Pancreas (tissue), 10 donors: ENCODE measurements at regions not wholly inside any gene's neighbourhood (a gene's known extent, or its start where the extent isn't known, plus 50 kb on each side); places are given as distances from the start of the nearest gene placed in this dataset.

Experiments used
- ATAC-seq, 4 donors: fragments of 200-7000 bp; cut with Tn5 transposase; one replicate each; pipeline versions ENCODE4 v1.8.0 to v1.9.1; 2020; ENCODE audit warnings: mild to moderate bottlenecking in 4 of 4, moderate library complexity in 4 of 4
- DNase-seq, 6 donors: peaks; one replicate each; pipeline ENCODE4 v3.0.0-alpha.2; 2020
- FAIRE-seq: peaks from 2 replicates; lab custom pipeline; 2012; peaks lifted over from hg19 to GRCh38; lab: Jason Lieb, UNC
- H3K27ac ChIP-seq, 4 donors: fragments of 200-600 bp; sonication (generic); 1 replicate in 3 of 4; 2 replicates in 1 of 4; pipeline versions ENCODE4 v1.5.0 to v1.8.0; 2020
- H3K27me3 ChIP-seq, 4 donors: fragments of 200-600 bp; one replicate each; pipeline ENCODE4 v1.8.0; 2021
- H3K36me3 ChIP-seq, 3 donors: fragments of 200-600 bp; sonication (generic) in 1 of 3; one replicate each; pipeline versions ENCODE4 v1.5.0 to v1.8.0; 2020 to 2021
- H3K4me1 ChIP-seq, 3 donors: fragments of 200-600 bp; one replicate each; pipeline ENCODE4 v1.8.0; 2021
- H3K4me3 ChIP-seq, 4 donors: fragments of 200-600 bp; sonication (generic) in 2 of 4; one replicate each; pipeline versions ENCODE4 v1.5.0 to v1.8.0; 2020 to 2021
- H3K9me3 ChIP-seq, 4 donors: fragments of 200-600 bp; one replicate each; pipeline ENCODE4 v1.8.0; 2021
- WGBS, 2 donors: extraction: QIAGEN DNeasy Blood & Tissue Kit; methylation state at CpG; one replicate each; pipeline ENCODE4 v1.1.7; 2013; 5-methylcytosine and 5-hydroxymethylcytosine counted together
- intact Hi-C, 3 donors: fragments of 100-400 bp; cut with DNase I; formaldehyde crosslinking; loops; one replicate each; pipeline versions ENCODE4 v1.11.1 to v1.14.2; 2022
- TF ChIP-seq, protein P1 (sequence below), 4 donors: fragments of 200-600 bp; sonication (generic) in 3 of 4; IDR thresholded peaks; one replicate each; pipeline versions ENCODE4 v1.5.0 to v1.8.0; 2021; ENCODE audit warnings: antibody characterized with exemption in 4 of 4
- donor health status: healthy with polysubstance abuse.
- donor health status: DM: no; HTN: no; CAD: no; lungs with moderate emphysema.
- donor health status: DM: no; HTN: no; CAD: no.
- donor health status: control.
- donor health status: control.
- donor health status: Bipolar disorder and iron deficiency.
- donor health status: DM: yes; HTN: yes; CAD: no.
- donor health status: DM: no; HTN: no; CAD: no.
- donor health status: DM: no; HTN: no; CAD: no.
- donor health status: DM: yes; HTN: yes; CAD: no.

DNA sequence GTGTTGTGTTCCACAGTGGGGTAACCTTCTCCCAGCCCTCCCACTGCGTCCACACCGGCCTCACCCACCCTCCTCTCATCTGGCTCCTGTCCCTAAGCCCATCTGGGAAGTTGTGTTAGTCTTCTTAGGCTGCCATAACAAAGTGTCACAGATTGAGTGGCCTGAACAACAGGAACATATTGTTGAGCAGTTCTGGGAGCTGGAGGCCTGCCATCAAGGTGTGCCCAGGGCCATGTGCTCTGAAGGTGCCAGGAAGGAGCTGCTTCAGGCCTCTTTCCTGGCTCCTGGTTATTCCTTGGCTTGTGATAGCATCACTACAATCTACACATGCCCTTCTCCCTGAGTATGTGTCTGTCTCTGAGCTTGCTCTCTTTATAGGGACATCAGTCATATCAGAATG, 327.6 kb upstream of the COBL start:
- H3K27me3 ChIP-seq = no peaks in the 10 kb centered on the region
- no peaks in the 10 kb centered on the region for H3K9me3 ChIP-seq
- FAIRE-seq (no peak), DNase-seq (no peak), ATAC-seq (no peak)
- TF ChIP-seq, protein P1, sequence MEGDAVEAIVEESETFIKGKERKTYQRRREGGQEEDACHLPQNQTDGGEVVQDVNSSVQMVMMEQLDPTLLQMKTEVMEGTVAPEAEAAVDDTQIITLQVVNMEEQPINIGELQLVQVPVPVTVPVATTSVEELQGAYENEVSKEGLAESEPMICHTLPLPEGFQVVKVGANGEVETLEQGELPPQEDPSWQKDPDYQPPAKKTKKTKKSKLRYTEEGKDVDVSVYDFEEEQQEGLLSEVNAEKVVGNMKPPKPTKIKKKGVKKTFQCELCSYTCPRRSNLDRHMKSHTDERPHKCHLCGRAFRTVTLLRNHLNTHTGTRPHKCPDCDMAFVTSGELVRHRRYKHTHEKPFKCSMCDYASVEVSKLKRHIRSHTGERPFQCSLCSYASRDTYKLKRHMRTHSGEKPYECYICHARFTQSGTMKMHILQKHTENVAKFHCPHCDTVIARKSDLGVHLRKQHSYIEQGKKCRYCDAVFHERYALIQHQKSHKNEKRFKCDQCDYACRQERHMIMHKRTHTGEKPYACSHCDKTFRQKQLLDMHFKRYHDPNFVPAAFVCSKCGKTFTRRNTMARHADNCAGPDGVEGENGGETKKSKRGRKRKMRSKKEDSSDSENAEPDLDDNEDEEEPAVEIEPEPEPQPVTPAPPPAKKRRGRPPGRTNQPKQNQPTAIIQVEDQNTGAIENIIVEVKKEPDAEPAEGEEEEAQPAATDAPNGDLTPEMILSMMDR (IDR thresholded peaks at IDR 0.05) = no peak
- H3K36me3 ChIP-seq = no peaks in the 10 kb centered on the region
- H3K4me3 ChIP-seq = no peak overlapping the region
- no peak overlapping the region for H3K27ac ChIP-seq
- intact Hi-C loops = no loop called here
- WGBS, 2 donors = 74 to 80% methylated on average over 2 of the region's 2 CpGs
- H3K4me1 ChIP-seq = no peaks in the 10 kb centered on the region

DNA sequence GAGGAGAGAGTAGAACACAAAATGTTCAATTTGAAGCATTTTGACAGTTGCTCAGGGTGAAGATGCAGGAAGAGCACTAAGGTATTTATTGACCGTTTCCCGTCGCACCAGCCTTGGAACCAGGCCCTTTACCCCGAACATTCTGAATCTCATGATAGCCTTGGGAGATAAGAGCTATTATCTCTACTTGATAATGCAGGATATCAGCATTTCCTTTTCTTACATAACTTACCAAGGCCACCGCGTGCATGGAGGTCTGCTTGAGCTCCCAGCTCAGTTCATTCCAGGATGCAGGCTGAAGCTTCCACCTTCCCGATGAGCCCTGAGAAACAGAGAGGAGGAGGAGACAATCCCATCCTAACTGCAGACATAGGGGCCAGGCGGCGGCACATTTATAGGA, 324.2 kb upstream of the COBL start:
- intact Hi-C loops = no loop called here
- FAIRE-seq (no peak), DNase-seq (no peak), ATAC-seq (no peak)
- TF ChIP-seq, protein P1 (IDR thresholded peaks at IDR 0.05) = no peak
- 23 to 32% methylated on average over 9 of the region's 9 CpGs for WGBS, 2 donors
- Histone ChIP-seq H3K9me3 (no peaks in the 10 kb centered on the region), H3K36me3 (no peaks in the 10 kb centered on the region), H3K4me1 (no peaks in the 10 kb centered on the region), H3K27me3 (no peaks in the 10 kb centered on the region), H3K4me3 (no peak overlapping the region), H3K27ac (no peak overlapping the region)

GRCh38 chr7:51639661-51640334, 323.2 kb upstream of the COBL start:
- WGBS, 2 donors = 58 to 69% methylated on average over 12 of the region's 12 CpGs
- no peak overlapping the region for H3K27ac ChIP-seq
- H3K27me3 ChIP-seq = no peaks in the 10 kb centered on the region
- no peaks in the 10 kb centered on the region for H3K9me3 ChIP-seq
- no peaks in the 10 kb centered on the region for H3K4me1 ChIP-seq
- FAIRE-seq = no peak
- H3K4me3 ChIP-seq = no peak overlapping the region
- no peaks in the 10 kb centered on the region for H3K36me3 ChIP-seq
- DNase-seq = no peak
- TF ChIP-seq, protein P1 (IDR thresholded peaks at IDR 0.05) = no peak
- no peak for ATAC-seq
- intact Hi-C loops = no loop called here

GRCh38 chr7:51636503-51636902, 319.9 kb upstream of the COBL start:
- no peaks in the 10 kb centered on the region for H3K27me3 ChIP-seq
- H3K36me3 ChIP-seq = no peaks in the 10 kb centered on the region
- FAIRE-seq = no peak
- H3K4me1 ChIP-seq = no peaks in the 10 kb centered on the region
- 53 to 79% methylated on average over 3 of the region's 3 CpGs for WGBS, 2 donors
- H3K27ac ChIP-seq = no peak overlapping the region
- intact Hi-C loops = no loop called here
- no peak for DNase-seq
- no peaks in the 10 kb centered on the region for H3K9me3 ChIP-seq
- ATAC-seq = no peak
- TF ChIP-seq, protein P1 (IDR thresholded peaks at IDR 0.05) = no peak
- H3K4me3 ChIP-seq = no peak overlapping the region

DNA sequence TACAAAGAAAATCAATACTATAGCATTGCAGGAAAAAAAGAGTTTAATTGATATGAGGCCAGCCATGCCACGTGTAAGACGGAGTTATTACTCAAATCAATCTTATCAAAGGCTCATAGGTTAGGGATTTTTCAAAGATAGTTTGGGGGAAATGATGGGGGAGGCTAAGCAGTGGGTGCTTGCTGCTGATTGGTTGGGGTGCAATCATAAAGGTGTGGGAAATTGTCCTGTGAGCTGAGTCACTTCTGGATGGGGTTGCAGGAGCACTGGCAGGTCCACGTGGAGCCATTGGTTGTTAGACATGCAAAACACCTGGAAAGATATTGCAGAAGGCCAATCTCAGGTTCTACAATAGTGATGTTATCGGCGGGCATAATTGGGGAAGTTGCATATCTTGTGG, 319.2 kb upstream of the COBL start:
- WGBS, 2 donors = 37 to 42% methylated on average over 5 of the region's 5 CpGs
- intact Hi-C loops = no loop called here
- no peak for ATAC-seq
- no peak for DNase-seq
- Histone ChIP-seq H3K27ac (no peak overlapping the region), H3K36me3 (no peaks in the 10 kb centered on the region), H3K4me3 (no peak overlapping the region), H3K27me3 (no peaks in the 10 kb centered on the region), H3K4me1 (no peaks in the 10 kb centered on the region), H3K9me3 (no peaks in the 10 kb centered on the region)
- FAIRE-seq = no peak
- TF ChIP-seq, protein P1 (IDR thresholded peaks at IDR 0.05) = no peak
